OCI-LY7 (cell line): ENCODE measurements at regions not wholly inside any gene's neighbourhood (a gene's known extent, or its start where the extent isn't known, plus 50 kb on each side); places are given as distances from the start of the nearest gene placed in this dataset.

Experiments used
- CTCF ChIP-seq: fragments of 200-600 bp; sonication (generic); conservative IDR thresholded peaks from 2 replicates; pipeline ENCODE4 v1.5.1; 2014; ENCODE audit warnings: mild to moderate bottlenecking, antibody characterized with exemption, low read length, moderate library complexity, mixed read lengths
- EZH2phosphoT487 ChIP-seq: fragments of 200-600 bp; sonication (generic); IDR thresholded peaks from 2 replicates; pipeline ENCODE4 v1.6.1; 2018; ENCODE audit warnings: low read depth, borderline replicate concordance, mild to moderate bottlenecking, mixed run types, antibody characterized with exemption, low read length, moderate library complexity, mixed read lengths

GRCh38 chr3:105965384-105965783, 96.6 kb upstream of the CBLB start:
- TF ChIP-seq CTCF (no peak), EZH2phosphoT487 (no peak)
